ENCODE measurements at regions not wholly inside any gene's neighbourhood (a gene's known extent, or its start where the extent isn't known, plus 50 kb on each side); places are given as distances from the start of the nearest gene placed in this dataset.

DNA sequence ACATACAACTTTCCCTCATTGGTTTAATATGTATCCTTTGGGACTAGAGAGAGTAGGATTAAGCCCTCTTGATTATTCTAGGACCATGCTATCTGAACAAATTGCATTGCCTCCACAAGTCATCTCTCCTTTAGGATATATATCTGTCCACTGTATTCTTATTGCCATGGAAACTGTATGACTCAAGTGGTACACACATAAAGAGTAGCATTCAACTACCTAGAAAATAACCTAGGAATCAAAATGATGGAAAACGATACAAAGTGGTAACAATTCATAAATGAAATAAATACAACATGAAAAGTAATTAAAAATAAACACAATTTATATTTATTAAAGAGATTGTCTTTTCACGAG is 212.1 kb upstream of the P2RY1 start:
- TF ChIP-seq RARB (CRISPR knock-in tag; IDR thresholded peaks at IDR 0.05) (no peak), ZC3H10 (CRISPR knock-in tag; IDR thresholded peaks at IDR 0.05) (no peak)

All from SK-N-SH treated with all-trans-retinoic acid at 6 μM for 48 hours (cell line).